Pancreas (tissue), 10 donors: ENCODE measurements at regions not wholly inside any gene's neighbourhood (a gene's known extent, or its start where the extent isn't known, plus 50 kb on each side); places are given as distances from the start of the nearest gene placed in this dataset.

Experiments used
- ATAC-seq, 4 donors: fragments of 200-7000 bp; cut with Tn5 transposase; one replicate each; pipeline versions ENCODE4 v1.8.0 to v1.9.1; 2020; ENCODE audit warnings: mild to moderate bottlenecking in 4 of 4, moderate library complexity in 4 of 4
- DNase-seq, 6 donors: peaks; one replicate each; pipeline ENCODE4 v3.0.0-alpha.2; 2020
- FAIRE-seq: peaks from 2 replicates; lab custom pipeline; 2012; peaks lifted over from hg19 to GRCh38; lab: Jason Lieb, UNC
- H3K27ac ChIP-seq, 4 donors: fragments of 200-600 bp; sonication (generic); 1 replicate in 3 of 4; 2 replicates in 1 of 4; pipeline versions ENCODE4 v1.5.0 to v1.8.0; 2020
- H3K27me3 ChIP-seq, 4 donors: fragments of 200-600 bp; one replicate each; pipeline ENCODE4 v1.8.0; 2021
- H3K36me3 ChIP-seq, 3 donors: fragments of 200-600 bp; sonication (generic) in 1 of 3; one replicate each; pipeline versions ENCODE4 v1.5.0 to v1.8.0; 2020 to 2021
- H3K4me1 ChIP-seq, 3 donors: fragments of 200-600 bp; one replicate each; pipeline ENCODE4 v1.8.0; 2021
- H3K4me3 ChIP-seq, 4 donors: fragments of 200-600 bp; sonication (generic) in 2 of 4; one replicate each; pipeline versions ENCODE4 v1.5.0 to v1.8.0; 2020 to 2021
- H3K9me3 ChIP-seq, 4 donors: fragments of 200-600 bp; one replicate each; pipeline ENCODE4 v1.8.0; 2021
- whole genome bisulfite sequencing, 2 donors: extraction: QIAGEN DNeasy Blood & Tissue Kit; methylation state at CpG; one replicate each; pipeline ENCODE4 v1.1.7; 2013; 5-methylcytosine and 5-hydroxymethylcytosine counted together
- intact Hi-C, 3 donors: fragments of 100-400 bp; cut with DNase I; formaldehyde crosslinking; loops; one replicate each; pipeline versions ENCODE4 v1.11.1 to v1.14.2; 2022
- TF ChIP-seq, protein P1 (sequence below), 4 donors: fragments of 200-600 bp; sonication (generic) in 3 of 4; IDR thresholded peaks; one replicate each; pipeline versions ENCODE4 v1.5.0 to v1.8.0; 2021; ENCODE audit warnings: antibody characterized with exemption in 4 of 4
- donor health status: healthy with polysubstance abuse.
- donor health status: DM: no; HTN: no; CAD: no; lungs with moderate emphysema.
- donor health status: DM: no; HTN: no; CAD: no.
- donor health status: control.
- donor health status: control.
- donor health status: Bipolar disorder and iron deficiency.
- donor health status: DM: yes; HTN: yes; CAD: no.
- donor health status: DM: no; HTN: no; CAD: no.
- donor health status: DM: no; HTN: no; CAD: no.
- donor health status: DM: yes; HTN: yes; CAD: no.

DNA sequence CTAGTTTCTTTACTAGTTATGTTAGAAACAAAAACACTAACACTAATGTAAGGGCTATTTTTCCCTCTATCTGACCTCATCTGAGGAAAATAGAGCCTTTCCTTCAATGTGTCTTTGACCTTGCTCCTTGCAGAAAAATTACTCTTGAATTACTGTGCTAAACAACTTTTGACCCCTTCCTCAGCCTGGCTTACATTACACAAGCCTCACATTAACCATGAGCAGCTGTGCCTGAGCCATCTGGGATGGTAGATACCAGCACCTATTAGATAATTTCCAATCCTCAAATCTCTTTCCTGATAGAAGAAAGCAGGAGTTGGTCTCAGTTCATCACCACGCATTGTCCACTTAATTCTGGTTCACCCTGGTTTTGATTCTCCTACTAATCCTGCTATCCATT lies 134.4 kb upstream of the NCAM1 start:
- Histone ChIP-seq H3K4me3 (no peak overlapping the region), H3K36me3 (no peaks in the 10 kb centered on the region), H3K27me3 (no peaks in the 10 kb centered on the region), H3K27ac (no peak overlapping the region), H3K9me3 (no peaks in the 10 kb centered on the region), H3K4me1 (no peaks in the 10 kb centered on the region)
- DNase-seq: no peak
- TF ChIP-seq, protein P1, sequence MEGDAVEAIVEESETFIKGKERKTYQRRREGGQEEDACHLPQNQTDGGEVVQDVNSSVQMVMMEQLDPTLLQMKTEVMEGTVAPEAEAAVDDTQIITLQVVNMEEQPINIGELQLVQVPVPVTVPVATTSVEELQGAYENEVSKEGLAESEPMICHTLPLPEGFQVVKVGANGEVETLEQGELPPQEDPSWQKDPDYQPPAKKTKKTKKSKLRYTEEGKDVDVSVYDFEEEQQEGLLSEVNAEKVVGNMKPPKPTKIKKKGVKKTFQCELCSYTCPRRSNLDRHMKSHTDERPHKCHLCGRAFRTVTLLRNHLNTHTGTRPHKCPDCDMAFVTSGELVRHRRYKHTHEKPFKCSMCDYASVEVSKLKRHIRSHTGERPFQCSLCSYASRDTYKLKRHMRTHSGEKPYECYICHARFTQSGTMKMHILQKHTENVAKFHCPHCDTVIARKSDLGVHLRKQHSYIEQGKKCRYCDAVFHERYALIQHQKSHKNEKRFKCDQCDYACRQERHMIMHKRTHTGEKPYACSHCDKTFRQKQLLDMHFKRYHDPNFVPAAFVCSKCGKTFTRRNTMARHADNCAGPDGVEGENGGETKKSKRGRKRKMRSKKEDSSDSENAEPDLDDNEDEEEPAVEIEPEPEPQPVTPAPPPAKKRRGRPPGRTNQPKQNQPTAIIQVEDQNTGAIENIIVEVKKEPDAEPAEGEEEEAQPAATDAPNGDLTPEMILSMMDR (IDR thresholded peaks at IDR 0.05): no peak
- WGBS, 2 donors: 70 to 83% methylated on average over 1 of the region's 1 CpG
- intact Hi-C loops: no loop called here
- no peak for ATAC-seq
- no peak for FAIRE-seq

DNA sequence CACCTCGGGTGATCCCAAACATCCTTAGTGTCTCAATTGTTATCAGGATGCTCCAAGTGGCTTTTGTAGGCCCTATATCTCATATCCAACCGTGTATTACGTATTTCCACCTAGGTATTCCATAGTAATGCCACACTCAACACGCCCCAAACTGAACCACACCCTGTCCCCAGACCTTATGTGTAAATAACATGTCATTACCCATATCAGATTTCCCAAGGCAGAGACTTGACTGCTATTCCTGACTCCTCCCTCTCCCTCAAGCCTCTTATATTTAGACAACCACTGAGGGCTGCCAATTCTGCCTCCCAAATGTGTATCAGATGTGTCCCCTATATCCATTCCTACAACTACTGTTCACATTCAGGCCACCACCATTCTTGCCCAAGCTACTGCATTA lies 132.8 kb upstream of the NCAM1 start:
- no peak for FAIRE-seq

DNA sequence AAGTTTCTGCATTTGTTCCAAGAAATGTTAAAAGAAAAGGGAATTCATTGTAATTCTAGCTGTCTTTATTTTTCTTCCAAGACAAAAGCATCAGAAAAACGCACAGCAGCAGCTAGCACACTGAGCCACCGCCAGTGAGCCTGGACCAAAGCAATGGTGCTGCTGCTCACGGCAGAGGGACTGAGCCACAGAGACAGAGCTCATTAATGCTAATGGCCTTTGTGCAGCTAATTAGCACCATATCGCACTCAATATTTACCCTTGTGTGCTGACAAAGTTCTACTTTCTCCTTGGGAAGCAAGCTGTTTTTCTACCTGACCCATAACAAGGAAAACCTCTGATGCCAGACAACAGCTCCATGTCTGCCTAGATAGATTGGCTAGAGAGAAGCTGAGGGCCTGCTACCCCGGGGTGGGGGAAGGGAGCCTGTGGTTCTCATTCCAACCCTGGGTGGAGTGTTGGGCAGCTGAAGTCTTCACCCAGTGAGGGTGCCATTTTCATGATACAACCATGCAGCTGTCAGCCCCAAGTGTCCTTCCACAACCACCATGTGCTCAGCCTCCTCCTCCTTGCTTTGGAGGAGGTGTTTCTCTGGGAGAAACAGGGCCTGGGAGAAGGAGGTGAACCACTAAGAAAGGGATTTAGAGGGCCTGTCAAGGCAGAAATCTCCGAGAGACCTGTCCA lies 131.1 kb upstream of the NCAM1 start:
- no peak for ATAC-seq
- TF ChIP-seq, protein P1 (IDR thresholded peaks at IDR 0.05): no peak
- no peak overlapping the region for H3K27ac ChIP-seq
- no peaks in the 10 kb centered on the region for H3K27me3 ChIP-seq
- WGBS, 2 donors: 46 to 56% methylated on average over 6 of the region's 6 CpGs
- DNase-seq: no peak
- intact Hi-C loops: no loop called here
- H3K9me3 ChIP-seq: no peaks in the 10 kb centered on the region
- H3K4me3 ChIP-seq: no peak overlapping the region
- H3K4me1 ChIP-seq: peaks cover 0 to 4% (median 0%) of the 10 kb centered on the region in 3 donors
- no peak for FAIRE-seq
- no peaks in the 10 kb centered on the region for H3K36me3 ChIP-seq

More for the DNA sequence above, 132.8 kb upstream of the NCAM1 start:
- Histone ChIP-seq H3K4me3 (no peak overlapping the region), H3K27ac (no peak overlapping the region), H3K9me3 (no peaks in the 10 kb centered on the region), H3K27me3 (no peaks in the 10 kb centered on the region), H3K36me3 (no peaks in the 10 kb centered on the region), H3K4me1 (no peaks in the 10 kb centered on the region)
- intact Hi-C loops: no loop called here
- ATAC-seq: no peak
- TF ChIP-seq, protein P1 (IDR thresholded peaks at IDR 0.05): no peak
- no peak for DNase-seq
- WGBS, 2 donors: 54 to 73% methylated on average over 4 of the region's 4 CpGs

DNA sequence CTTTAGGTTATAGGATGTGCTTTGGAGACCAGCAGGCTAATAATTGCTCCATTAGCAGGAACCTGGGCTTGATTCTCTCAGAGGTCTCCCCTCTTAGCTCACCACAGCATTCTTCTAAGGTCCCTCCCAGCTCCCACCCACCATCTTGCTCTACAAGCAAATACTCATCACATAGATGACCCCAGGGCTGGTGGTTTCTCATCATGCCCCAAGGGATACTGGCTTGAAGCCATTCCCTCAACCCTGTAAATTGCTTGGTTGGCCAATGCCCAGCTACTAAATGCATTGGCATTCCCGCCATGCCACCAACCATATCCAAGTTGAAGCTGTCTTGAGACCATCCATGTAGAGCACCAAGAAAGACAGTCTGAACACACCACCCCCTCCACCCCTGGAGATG lies 130.2 kb upstream of the NCAM1 start:
- H3K4me3 ChIP-seq: no peak overlapping the region
- 77 to 89% methylated on average over 1 of the region's 1 CpG for WGBS, 2 donors
- no peak for FAIRE-seq

More for the DNA sequence above, 130.2 kb upstream of the NCAM1 start:
- no peak for DNase-seq
- Histone ChIP-seq H3K36me3 (no peaks in the 10 kb centered on the region), H3K9me3 (no peaks in the 10 kb centered on the region), H3K27ac (no peak overlapping the region), H3K4me1 (peaks cover 0 to 4% (median 0%) of the 10 kb centered on the region in 3 donors), H3K27me3 (no peaks in the 10 kb centered on the region)
- TF ChIP-seq, protein P1 (IDR thresholded peaks at IDR 0.05): no peak
- intact Hi-C loops: no loop called here
- ATAC-seq: no peak
